Stimulated activated naive B cell treated with anti-CD40 and anti-IgM and Interleukin-4, amounts not matched to agents 10 μg/mL and 1 μg/mL and 100 μg/mL, for 72 hours (primary cell): ENCODE measurements at regions not wholly inside any gene's neighbourhood (a gene's known extent, or its start where the extent isn't known, plus 50 kb on each side); places are given as distances from the start of the nearest gene placed in this dataset.
"Not testable (repeated sequence)": the region's sequence is repeated elsewhere in the genome, so short reads cannot be mapped to it uniquely, and the experiment has no call there.

Experiments used
- ATAC-seq, 2 donors: fragments of 150-1000 bp; cut with Tn5 transposase; replicated peaks; 2 replicates each; pipeline ENCODE4 v1.10.0; 2021; ENCODE audit warnings: moderate library complexity in 1 of 2
- DNase-seq: peaks from one replicate; pipeline ENCODE4 v3.0.0; 2021
- H3K27ac Mint-ChIP-seq: one replicate; pipeline ENCODE4 v1.8.0; 2022; ENCODE audit warnings: mild to moderate bottlenecking, mixed read lengths
- H3K27me3 Mint-ChIP-seq, 2 donors: one replicate each; pipeline ENCODE4 v1.8.0; 2022; ENCODE audit warnings: mixed read lengths in 2 of 2
- H3K36me3 Mint-ChIP-seq, 2 donors: one replicate each; pipeline ENCODE4 v1.8.0; 2022; ENCODE audit warnings: mixed read lengths in 2 of 2, mild to moderate bottlenecking in 1 of 2
- H3K4me1 Mint-ChIP-seq, 2 donors: one replicate each; pipeline ENCODE4 v1.8.0; 2022; ENCODE audit warnings: mixed read lengths in 2 of 2, mild to moderate bottlenecking in 1 of 2
- H3K4me3 Mint-ChIP-seq, 2 donors: one replicate each; pipeline ENCODE4 v1.8.0; 2022; ENCODE audit warnings: mild to moderate bottlenecking in 2 of 2, mixed read lengths in 2 of 2, moderate library complexity in 1 of 2
- H3K9me3 Mint-ChIP-seq, 2 donors: one replicate each; pipeline ENCODE4 v1.8.0; 2022; ENCODE audit warnings: mixed read lengths in 2 of 2, mild to moderate bottlenecking in 1 of 2

DNA sequence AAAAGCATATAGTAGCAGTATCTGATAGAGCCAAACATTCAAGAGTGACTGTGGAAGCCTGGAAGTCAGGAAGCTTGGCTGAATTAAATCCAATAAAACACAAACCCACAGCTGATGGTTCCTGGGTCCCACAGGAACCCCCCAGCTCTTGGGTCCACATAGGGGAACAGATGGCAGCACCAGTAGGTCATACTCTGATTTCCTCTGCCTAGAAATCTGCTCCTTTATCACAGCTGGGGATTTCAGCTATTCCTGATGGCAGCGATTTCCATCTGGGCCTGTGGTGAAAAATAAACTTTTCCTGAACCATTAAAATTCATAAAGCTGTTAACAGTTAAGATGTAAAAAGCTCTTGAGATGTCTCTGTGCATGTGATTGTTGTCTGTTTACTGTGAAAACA is 202.0 kb upstream of the FRMD6 start:
- ATAC-seq (no peak), DNase-seq (no peak)

DNA sequence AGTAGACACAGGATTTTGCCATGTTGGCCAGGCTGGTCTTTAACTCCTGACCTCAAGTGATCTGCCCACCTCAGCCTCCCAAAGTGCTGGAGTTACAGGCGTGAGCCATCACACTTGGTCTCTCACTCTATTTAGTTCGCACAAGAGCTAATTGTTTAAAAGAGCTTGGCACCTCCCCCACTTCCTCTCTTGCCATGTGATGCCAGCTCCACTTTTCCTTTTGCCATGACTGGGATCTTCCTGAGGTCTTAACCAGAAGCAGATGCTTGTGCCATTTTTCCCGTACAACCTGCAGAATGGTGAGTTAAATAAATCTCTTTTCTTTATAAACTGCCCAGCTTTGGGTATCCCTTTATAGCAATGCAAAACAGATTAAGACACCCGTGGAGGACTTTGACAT is 200.1 kb upstream of the FRMD6 start:
- Mint-ChIP-seq H3K4me1 (no peaks in the 10 kb centered on the region), H3K9me3 (peaks cover 0 to under 1% of the 10 kb centered on the region in 2 donors), H3K36me3 (no peaks in the 10 kb centered on the region), H3K27ac (no peak overlapping the region), H3K4me3 (no peak overlapping the region), H3K27me3 (peaks cover 4 to 10% of the 10 kb centered on the region in 2 donors)
- ATAC-seq, result no peak
- no peak for DNase-seq

More for the DNA sequence above, 202.0 kb upstream of the FRMD6 start:
- peaks cover 0 to 5% of the 10 kb centered on the region in 2 donors for H3K27me3 Mint-ChIP-seq
- no peak overlapping the region for H3K4me3 Mint-ChIP-seq
- no peaks in the 10 kb centered on the region for H3K9me3 Mint-ChIP-seq
- no peaks in the 10 kb centered on the region for H3K4me1 Mint-ChIP-seq
- H3K27ac Mint-ChIP-seq, result no peak overlapping the region
- H3K36me3 Mint-ChIP-seq, result no peaks in the 10 kb centered on the region

DNA sequence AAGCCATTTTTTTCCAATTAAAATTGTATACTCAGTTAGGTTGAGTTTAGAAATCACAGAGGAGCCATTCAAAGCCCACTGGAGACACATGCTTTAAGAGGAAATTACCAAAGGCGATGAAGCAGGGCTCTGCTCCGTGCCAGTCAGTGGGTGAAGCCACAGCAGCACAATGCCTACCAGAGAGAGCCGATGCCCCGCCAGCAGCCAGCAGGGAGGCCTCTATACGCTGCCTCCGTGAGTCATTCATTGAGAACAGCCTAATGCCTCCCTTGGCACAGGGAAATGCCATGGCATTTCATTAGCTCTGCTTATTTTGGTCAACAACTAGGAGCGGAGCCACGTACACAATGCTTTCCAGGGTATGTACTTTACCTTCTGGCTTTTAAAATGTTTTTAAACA is 197.8 kb upstream of the FRMD6 start:
- Mint-ChIP-seq H3K9me3 (peaks cover 2 to 4% of the 10 kb centered on the region in 2 donors), H3K27me3 (peaks cover 7 to 22% of the 10 kb centered on the region in 2 donors), H3K4me1 (no peaks in the 10 kb centered on the region), H3K4me3 (no peak overlapping the region), H3K27ac (no peak overlapping the region), H3K36me3 (no peaks in the 10 kb centered on the region)
- ATAC-seq, result no peak
- no peak for DNase-seq

DNA sequence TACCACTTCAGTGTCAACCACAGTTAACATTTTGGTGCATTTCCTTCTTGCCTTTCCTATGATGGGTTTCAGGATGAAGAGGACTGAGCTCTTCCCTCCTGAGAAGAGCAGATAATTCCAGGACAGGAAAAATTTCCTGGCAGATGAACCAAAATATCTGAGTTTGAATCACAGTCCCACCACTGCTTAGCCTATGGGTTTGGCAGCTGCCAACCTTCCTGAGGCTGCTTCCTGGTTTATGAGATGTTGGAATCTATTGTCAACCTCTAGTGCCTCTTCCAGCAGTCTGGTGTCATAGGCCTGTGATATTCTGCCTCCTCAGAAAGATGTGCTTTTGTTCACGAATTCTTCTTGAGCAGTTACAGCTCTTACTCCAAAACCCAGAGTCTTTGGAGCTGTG is 197.4 kb upstream of the FRMD6 start:
- Mint-ChIP-seq H3K36me3 (no peaks in the 10 kb centered on the region), H3K27me3 (peaks cover 7 to 22% of the 10 kb centered on the region in 2 donors), H3K27ac (no peak overlapping the region), H3K4me3 (no peak overlapping the region), H3K9me3 (peaks cover 2 to 4% of the 10 kb centered on the region in 2 donors), H3K4me1 (no peaks in the 10 kb centered on the region)
- ATAC-seq (no peak), DNase-seq (no peak)

DNA sequence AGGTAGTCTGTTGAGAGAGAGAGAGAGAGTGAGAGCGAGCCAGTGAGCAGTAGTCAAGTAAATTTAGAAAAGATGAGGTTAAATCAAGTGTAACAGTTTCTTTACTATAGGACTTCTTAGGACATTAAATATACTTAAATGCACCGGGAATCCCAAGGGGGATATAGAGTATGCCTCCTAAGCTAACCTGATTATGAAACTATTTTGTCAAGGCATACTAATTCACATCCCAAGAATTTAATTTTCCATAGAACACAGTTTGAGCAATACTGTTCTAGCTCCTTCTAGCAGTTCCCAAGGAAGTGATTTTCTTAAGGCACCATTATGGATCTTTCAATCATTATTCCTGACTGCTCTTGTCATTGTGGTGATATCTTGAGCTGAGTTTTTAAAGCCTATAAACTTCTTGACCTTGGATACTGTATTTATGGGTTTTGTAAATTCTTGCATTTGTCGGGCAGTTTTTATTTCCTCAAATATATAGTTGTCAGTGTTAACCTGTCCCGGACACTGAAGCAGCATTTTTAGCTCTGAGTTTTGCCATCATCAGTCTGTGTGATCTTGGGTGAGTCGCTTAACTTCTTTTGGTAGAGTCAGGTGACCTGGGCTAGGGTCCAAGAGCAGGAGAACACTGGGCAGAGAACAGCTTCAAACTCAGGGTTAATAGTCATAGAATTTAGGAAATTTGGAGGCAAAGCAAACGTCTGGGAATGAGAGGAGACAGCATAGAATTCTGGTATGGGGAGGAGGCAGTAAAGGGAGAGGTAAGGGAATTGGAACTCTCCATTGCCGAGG is 196.5 kb upstream of the FRMD6 start:
- no peak for ATAC-seq

DNA sequence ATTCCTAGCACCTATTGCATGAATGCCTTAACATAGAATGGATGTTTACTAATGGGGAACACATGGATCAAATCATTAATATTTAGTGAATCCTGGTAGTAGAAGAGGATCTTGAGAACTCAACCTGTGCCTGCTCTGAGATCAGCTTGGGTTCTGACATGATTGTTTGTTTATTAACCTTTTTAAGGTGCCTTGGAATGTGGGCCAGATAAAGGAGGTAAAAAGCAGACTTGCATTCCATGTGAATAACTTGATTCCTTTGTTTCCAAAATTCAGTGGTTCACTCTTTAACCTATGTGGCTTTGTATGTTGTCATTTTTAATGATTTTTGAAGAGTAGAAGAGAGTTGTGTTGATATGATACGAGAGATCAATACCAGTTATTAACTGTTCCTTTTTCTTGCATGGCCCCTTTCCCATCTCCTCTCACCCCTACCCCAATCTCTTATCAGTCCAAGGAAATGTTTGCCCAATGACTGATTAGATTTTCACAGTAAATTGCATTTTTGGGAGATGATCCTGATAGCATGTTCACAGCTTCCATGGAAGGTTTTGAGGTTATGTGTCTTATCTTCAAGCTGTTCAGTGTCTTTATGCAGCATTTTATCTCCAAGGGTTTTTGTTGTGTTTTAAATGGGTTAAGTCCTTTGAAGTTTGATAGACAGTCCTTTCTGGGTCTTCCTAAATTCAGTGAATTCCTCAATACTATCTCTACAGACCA is 193.7 kb upstream of the FRMD6 start:
- peaks cover 2 to 4% of the 10 kb centered on the region in 2 donors for H3K9me3 Mint-ChIP-seq
- H3K27me3 Mint-ChIP-seq, result peaks cover 7 to 22% of the 10 kb centered on the region in 2 donors
- H3K4me3 Mint-ChIP-seq, result no peak overlapping the region
- no peak for DNase-seq
- no peaks in the 10 kb centered on the region for H3K36me3 Mint-ChIP-seq
- H3K27ac Mint-ChIP-seq, result no peak overlapping the region
- ATAC-seq, result no peak
- no peaks in the 10 kb centered on the region for H3K4me1 Mint-ChIP-seq

More for the DNA sequence above, 196.5 kb upstream of the FRMD6 start:
- Mint-ChIP-seq H3K27ac (no peak overlapping the region), H3K36me3 (no peaks in the 10 kb centered on the region), H3K9me3 (peaks cover 2 to 4% of the 10 kb centered on the region in 2 donors), H3K27me3 (peaks cover 7 to 22% of the 10 kb centered on the region in 2 donors), H3K4me1 (no peaks in the 10 kb centered on the region), H3K4me3 (no peak overlapping the region)
- DNase-seq, result no peak

DNA sequence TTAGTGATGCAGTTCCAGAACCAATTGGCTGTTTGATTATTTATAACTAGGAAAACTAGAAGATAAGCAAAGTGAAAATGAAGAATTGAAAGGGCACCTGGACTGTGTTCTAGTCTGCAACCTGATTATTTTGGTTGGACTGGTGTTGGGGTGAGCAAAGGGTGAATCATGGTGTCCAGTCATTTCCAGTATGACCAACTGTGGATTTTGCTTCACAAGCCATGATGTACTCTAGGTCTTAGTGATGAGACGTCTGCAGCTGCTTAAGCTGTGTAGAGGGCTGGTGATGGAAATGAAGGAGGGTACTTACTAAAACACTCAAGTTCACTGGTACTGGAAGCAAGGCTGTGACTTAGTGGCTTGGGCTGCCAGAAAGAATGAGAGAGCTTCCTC is 193.2 kb upstream of the FRMD6 start:
- H3K4me1 Mint-ChIP-seq, result no peaks in the 10 kb centered on the region
- DNase-seq, result no peak
- H3K4me3 Mint-ChIP-seq, result no peak overlapping the region
- H3K27ac Mint-ChIP-seq, result no peak overlapping the region
- no peak for ATAC-seq
- no peaks in the 10 kb centered on the region for H3K36me3 Mint-ChIP-seq
- H3K27me3 Mint-ChIP-seq, result peaks cover 7 to 22% of the 10 kb centered on the region in 2 donors
- peaks cover 2 to 4% of the 10 kb centered on the region in 2 donors for H3K9me3 Mint-ChIP-seq

DNA sequence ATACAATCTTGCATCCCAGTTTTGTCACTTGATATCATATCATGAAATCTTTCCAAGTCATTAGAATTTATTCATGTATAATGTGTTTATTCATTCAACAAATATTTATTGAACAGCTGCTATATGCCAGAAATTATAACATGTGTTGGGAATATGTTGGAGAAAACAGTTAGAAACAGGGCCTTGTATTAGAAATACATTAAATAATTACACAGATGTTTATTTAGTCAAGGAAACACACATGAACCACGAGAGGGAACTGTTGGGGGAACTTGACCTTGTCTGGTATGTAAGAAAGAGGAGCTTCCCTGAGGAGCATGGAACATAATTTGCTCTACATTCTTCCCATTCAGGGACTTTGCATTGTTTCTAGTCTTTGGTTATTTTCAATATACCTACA is 191.7 kb upstream of the FRMD6 start:
- Mint-ChIP-seq H3K9me3 (peaks cover 2 to 4% of the 10 kb centered on the region in 2 donors), H3K27ac (no peak overlapping the region)
- ATAC-seq, result no peak

DNA sequence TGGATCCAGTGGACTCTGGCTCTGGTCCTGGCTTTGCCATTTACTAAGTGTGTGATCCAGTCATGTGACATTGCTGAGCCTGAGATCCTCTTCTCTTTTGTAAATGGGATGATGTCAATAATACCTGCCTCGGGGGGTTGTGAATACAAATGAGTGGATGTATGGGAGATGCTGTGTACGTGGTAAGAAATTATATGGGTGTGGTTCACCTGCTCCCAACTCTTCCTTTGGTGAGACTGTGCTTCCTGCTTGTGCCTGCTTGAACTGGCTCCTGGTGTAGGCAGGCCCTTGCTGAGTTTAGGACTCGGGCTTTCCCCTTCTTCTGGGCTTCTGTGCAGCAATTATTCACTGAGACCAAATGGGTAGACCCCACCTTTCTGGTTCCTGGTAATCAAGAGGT is 189.5 kb upstream of the FRMD6 start:
- Mint-ChIP-seq H3K27me3 (peaks cover 0 to 12% of the 10 kb centered on the region in 2 donors), H3K4me1 (no peaks in the 10 kb centered on the region), H3K4me3 (no peak overlapping the region), H3K27ac (no peak overlapping the region), H3K36me3 (no peaks in the 10 kb centered on the region), H3K9me3 (no peaks in the 10 kb centered on the region)
- ATAC-seq (no peak), DNase-seq (no peak)

More for the DNA sequence above, 191.7 kb upstream of the FRMD6 start:
- Mint-ChIP-seq H3K4me3 (no peak overlapping the region), H3K4me1 (no peaks in the 10 kb centered on the region), H3K27me3 (peaks cover 7 to 22% of the 10 kb centered on the region in 2 donors), H3K36me3 (no peaks in the 10 kb centered on the region)
- DNase-seq, result no peak

DNA sequence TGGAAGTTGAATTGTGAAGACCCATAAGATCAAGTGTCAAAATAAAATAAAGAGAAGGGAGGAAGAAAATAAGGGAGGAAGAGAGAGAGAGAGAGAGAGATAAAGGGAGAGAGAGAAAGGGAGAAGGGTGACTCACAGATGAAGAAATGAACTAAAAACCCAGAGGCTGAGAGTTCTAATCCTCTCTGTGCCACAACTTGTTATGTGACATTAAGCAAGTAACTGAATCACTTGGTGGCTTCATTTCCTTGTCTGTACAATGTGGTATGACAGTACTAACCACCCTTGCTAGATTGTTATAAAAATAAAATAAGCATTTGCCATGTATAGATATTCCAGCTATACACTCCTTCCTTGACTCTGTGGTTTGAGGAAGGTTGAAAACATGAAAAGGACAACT is 189.0 kb upstream of the FRMD6 start:
- Mint-ChIP-seq H3K4me1 (no peaks in the 10 kb centered on the region), H3K9me3 (no peaks in the 10 kb centered on the region), H3K36me3 (no peaks in the 10 kb centered on the region), H3K4me3 (no peak overlapping the region), H3K27me3 (peaks cover 0 to 8% of the 10 kb centered on the region in 2 donors), H3K27ac (no peak overlapping the region)
- no peak for DNase-seq
- no peak for ATAC-seq

DNA sequence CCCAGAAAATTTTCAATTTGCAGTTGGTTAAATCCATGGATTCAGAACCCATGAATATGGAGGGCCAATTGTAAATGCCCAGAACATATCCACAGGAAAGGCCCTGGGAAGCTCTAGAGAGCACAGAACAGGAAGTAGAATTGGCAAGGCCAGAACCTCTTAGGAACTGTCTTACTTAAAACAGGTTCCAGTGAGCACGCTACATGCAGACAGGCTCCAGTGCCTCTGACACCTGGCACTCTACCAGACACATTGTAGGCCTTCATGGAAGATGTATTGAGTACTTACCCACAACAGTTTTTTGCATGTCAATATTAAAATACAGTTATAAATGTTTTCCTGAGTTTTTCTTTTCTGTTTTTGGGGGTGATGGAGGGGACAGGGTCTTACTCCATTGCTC is 188.2 kb upstream of the FRMD6 start:
- Mint-ChIP-seq H3K9me3 (no peaks in the 10 kb centered on the region), H3K4me3 (no peak overlapping the region), H3K36me3 (no peaks in the 10 kb centered on the region), H3K4me1 (no peaks in the 10 kb centered on the region), H3K27me3 (peaks cover 0 to under 1% of the 10 kb centered on the region in 2 donors), H3K27ac (no peak overlapping the region)
- no peak for DNase-seq
- ATAC-seq, result no peak

DNA sequence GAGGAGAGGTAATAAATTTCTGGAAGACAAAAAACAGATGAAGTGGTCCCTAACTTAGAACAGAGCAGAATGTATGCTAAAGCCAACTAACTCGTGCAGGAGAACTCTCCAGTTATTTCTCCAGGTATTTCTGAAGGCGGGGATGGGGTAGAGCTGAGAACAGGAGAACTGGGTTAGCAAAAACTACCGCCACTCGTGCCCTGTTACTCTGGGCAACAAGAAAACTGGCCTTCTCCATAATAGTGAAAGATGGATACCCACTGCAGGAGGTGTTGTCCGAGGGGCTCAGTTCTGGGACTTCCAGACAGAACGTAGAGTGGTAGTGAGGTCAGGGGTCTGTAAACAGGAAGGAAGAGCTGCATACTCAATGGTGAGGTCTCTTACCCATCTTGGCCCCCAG is 187.3 kb upstream of the FRMD6 start:
- Mint-ChIP-seq H3K9me3 (no peaks in the 10 kb centered on the region), H3K27ac (no peak overlapping the region)

DNA sequence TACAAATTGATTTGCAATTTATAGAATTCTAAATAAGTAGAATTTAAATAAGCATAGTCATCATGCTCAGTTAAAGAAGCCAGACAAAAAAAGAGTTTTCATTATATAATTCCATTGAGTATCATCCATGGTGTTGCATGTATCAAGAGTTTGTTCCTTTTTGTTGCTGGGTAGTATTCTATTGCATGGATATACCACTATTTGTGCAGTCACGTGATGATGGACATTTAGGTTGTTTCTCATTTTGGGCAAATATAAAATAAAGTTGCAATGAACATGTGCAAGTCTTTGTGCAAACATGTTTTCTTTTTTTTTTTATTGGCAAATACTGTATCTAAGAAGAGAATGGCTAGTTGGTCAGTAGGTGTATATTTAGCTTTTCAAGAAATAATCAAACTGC is 186.2 kb upstream of the FRMD6 start:
- ATAC-seq (no peak), DNase-seq (no peak)
- no peaks in the 10 kb centered on the region for H3K27me3 Mint-ChIP-seq
- no peak overlapping the region for H3K27ac Mint-ChIP-seq
- H3K4me1 Mint-ChIP-seq, result no peaks in the 10 kb centered on the region
- no peaks in the 10 kb centered on the region for H3K9me3 Mint-ChIP-seq
- H3K36me3 Mint-ChIP-seq, result no peaks in the 10 kb centered on the region
- H3K4me3 Mint-ChIP-seq, result no peak overlapping the region

More for the DNA sequence above, 187.3 kb upstream of the FRMD6 start:
- DNase-seq (no peak), ATAC-seq (no peak)
- H3K4me3 Mint-ChIP-seq, result no peak overlapping the region
- no peaks in the 10 kb centered on the region for H3K27me3 Mint-ChIP-seq
- no peaks in the 10 kb centered on the region for H3K36me3 Mint-ChIP-seq
- H3K4me1 Mint-ChIP-seq, result no peaks in the 10 kb centered on the region

DNA sequence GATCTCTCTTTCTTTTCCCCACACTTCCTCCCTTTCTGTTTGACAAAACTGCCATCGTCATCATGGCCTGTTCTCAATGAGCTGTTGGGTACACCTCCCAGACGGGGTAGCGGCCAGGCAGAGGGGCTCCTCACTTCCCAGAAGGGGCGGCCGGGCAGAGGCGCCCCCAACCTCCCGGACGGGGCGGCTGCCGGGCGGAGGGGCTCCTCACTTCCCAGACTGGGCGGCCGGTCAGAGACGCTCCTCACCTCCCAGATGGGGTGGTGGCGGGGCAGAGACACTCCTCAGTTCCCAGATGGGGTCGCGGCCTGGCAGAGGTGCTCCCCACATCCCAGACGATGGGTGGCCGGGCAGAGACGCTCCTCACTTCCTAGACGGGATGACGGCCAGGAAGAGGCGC is 184.3 kb upstream of the FRMD6 start:
- not testable (repeated sequence) for H3K27me3 Mint-ChIP-seq, H3K4me1 Mint-ChIP-seq, H3K4me3 Mint-ChIP-seq, ATAC-seq, H3K27ac Mint-ChIP-seq, DNase-seq, H3K9me3 Mint-ChIP-seq, H3K36me3 Mint-ChIP-seq

DNA sequence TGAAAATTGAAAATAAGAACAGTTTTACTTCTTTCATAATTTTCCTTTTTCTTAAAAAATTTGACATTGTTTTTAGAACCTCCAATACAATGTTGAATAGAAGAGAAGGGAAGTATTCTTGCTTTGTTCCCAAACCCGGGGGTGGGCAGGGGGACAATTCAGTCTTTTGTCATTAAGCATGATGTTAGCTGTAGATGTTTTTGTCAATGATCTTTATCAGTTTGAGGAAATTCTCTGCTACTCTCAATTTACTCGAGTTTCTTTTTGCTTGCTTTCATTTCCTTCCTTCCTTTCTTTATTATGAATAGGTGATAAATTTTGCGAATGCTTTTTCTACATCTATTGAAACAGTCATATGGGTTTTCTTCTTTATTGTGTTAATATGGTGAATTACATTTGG is 183.2 kb upstream of the FRMD6 start:
- no peak overlapping the region for H3K4me3 Mint-ChIP-seq
- H3K9me3 Mint-ChIP-seq, result no peaks in the 10 kb centered on the region
- DNase-seq (no peak), ATAC-seq (no peak)
- no peaks in the 10 kb centered on the region for H3K4me1 Mint-ChIP-seq
- peaks cover 2 to 5% of the 10 kb centered on the region in 2 donors for H3K27me3 Mint-ChIP-seq
- no peak overlapping the region for H3K27ac Mint-ChIP-seq
- H3K36me3 Mint-ChIP-seq, result no peaks in the 10 kb centered on the region
